Inferior parietal cortex (tissue), 1 donor: ENCODE measurements at regions not wholly inside any gene's neighbourhood (a gene's known extent, or its start where the extent isn't known, plus 50 kb on each side); places are given as distances from the start of the nearest gene placed in this dataset.

ENCODE experiments used
- DNase-seq: peaks from one replicate; pipeline ENCODE4 v3.0.0-alpha.2; 2016; ENCODE audit errors: extremely low spot score

GRCh38 chr2:66721776-66722175 is 286.9 kb downstream of the MEIS1 start:
- DNase-seq, result no peak

- DNase-seq, result no peak
Measured at GRCh38 chr2:66724241-66724640, 289.3 kb downstream of the MEIS1 start.

- DNase-seq, result no peak
Measured at GRCh38 chr2:66729416-66730330, 294.7 kb downstream of the MEIS1 start.

GRCh38 chr2:66730441-66730840 is 295.5 kb downstream of the MEIS1 start:
- DNase-seq, result no peak

- DNase-seq, result no peak
Measured at GRCh38 chr2:66733364-66733999, 298.6 kb downstream of the MEIS1 start.

GRCh38 chr2:66748939-66749338 is 314.0 kb downstream of the MEIS1 start:
- no peak for DNase-seq

- no peak for DNase-seq
Measured at GRCh38 chr2:66749566-66749965, 314.6 kb downstream of the MEIS1 start.

- no peak for DNase-seq
Measured at GRCh38 chr2:66753257-66753656, 318.3 kb downstream of the MEIS1 start.

- no peak for DNase-seq
Measured at GRCh38 chr2:66753660-66754059, 318.7 kb downstream of the MEIS1 start.

GRCh38 chr2:66755974-66756373 is 321.0 kb downstream of the MEIS1 start:
- DNase-seq, result no peak

GRCh38 chr2:66761826-66762225 is 326.9 kb downstream of the MEIS1 start:
- DNase-seq, result no peak

- no peak for DNase-seq
Measured at GRCh38 chr2:66762761-66763160, 327.8 kb downstream of the MEIS1 start.

- no peak for DNase-seq
Measured at GRCh38 chr2:66766582-66766981, 331.7 kb downstream of the MEIS1 start.

GRCh38 chr2:66771359-66771976 is 336.5 kb downstream of the MEIS1 start:
- DNase-seq, result no peak

- DNase-seq, result no peak
Measured at GRCh38 chr2:66772618-66773017, 337.7 kb downstream of the MEIS1 start.

GRCh38 chr2:66775730-66776422 is 341.0 kb downstream of the MEIS1 start:
- DNase-seq, result no peak

GRCh38 chr2:66781804-66782203 is 346.9 kb downstream of the MEIS1 start:
- no peak for DNase-seq

- no peak for DNase-seq
Measured at GRCh38 chr2:66782780-66783361, 347.9 kb downstream of the MEIS1 start.

GRCh38 chr2:66789741-66790140 is 354.8 kb downstream of the MEIS1 start:
- no peak for DNase-seq

GRCh38 chr2:66790651-66791181 is 355.8 kb downstream of the MEIS1 start:
- DNase-seq, result no peak

- no peak for DNase-seq
Measured at GRCh38 chr2:66794070-66794469, 359.1 kb downstream of the MEIS1 start.
